ENCODE measurements at regions not wholly inside any gene's neighbourhood (a gene's known extent, or its start where the extent isn't known, plus 50 kb on each side); places are given as distances from the start of the nearest gene placed in this dataset.

DNA sequence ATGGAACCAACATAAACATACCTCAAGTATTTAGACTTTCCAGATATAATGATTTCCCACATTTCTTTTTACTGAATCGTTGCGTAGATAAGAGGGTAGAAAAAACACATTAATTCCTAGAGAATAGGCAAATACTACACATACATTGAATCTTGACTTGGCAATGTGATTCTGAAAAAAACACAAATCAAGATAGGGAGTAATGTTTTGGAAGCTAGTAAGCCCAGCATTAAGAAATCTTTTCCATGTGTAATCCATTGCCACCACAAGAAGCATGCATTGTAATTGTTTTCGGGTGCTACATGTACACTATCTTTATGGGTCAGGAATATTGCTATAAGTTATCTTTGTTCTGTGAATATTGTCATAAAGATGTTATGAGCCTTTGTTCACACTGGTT, 269.8 kb upstream of the PDGFD start:
- TF ChIP-seq, protein P1, sequence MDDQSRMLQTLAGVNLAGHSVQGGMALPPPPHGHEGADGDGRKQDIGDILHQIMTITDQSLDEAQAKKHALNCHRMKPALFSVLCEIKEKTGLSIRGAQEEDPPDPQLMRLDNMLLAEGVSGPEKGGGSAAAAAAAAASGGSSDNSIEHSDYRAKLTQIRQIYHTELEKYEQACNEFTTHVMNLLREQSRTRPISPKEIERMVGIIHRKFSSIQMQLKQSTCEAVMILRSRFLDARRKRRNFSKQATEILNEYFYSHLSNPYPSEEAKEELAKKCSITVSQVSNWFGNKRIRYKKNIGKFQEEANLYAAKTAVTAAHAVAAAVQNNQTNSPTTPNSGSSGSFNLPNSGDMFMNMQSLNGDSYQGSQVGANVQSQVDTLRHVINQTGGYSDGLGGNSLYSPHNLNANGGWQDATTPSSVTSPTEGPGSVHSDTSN (CRISPR knock-in tag; IDR thresholded peaks at IDR 0.05; ENCODE audit: borderline replicate concordance), result no peak
- no peak for TF ChIP-seq TAF1 (CRISPR knock-in tag; IDR thresholded peaks at IDR 0.05)
- no peak for TF ChIP-seq EZH2 (conservative IDR thresholded peaks at IDR 0.05; ENCODE audit: low read depth, low read length)
- no peak for TF ChIP-seq POLR2AphosphoS5 (IDR thresholded peaks at IDR 0.05; ENCODE audit: low read depth, low read length)
- TF ChIP-seq ZNF501 (CRISPR knock-in tag; IDR thresholded peaks at IDR 0.05), result no peak
- no peak for TF ChIP-seq ZNF749 (CRISPR knock-in tag; IDR thresholded peaks at IDR 0.05; ENCODE audit: borderline replicate concordance)
- no peak for TF ChIP-seq ELF4 (CRISPR knock-in tag; IDR thresholded peaks at IDR 0.05; ENCODE audit: borderline replicate concordance)
- no peak for TF ChIP-seq POLR2A (IDR thresholded peaks at IDR 0.05; ENCODE audit: insufficient read depth in 1 of 2, low read depth in 2 of 2, low read length in 2 of 2)
- TF ChIP-seq DNMT3B (CRISPR knock-in tag; conservative IDR thresholded peaks at IDR 0.05), result no peak
- TF ChIP-seq, protein P2, sequence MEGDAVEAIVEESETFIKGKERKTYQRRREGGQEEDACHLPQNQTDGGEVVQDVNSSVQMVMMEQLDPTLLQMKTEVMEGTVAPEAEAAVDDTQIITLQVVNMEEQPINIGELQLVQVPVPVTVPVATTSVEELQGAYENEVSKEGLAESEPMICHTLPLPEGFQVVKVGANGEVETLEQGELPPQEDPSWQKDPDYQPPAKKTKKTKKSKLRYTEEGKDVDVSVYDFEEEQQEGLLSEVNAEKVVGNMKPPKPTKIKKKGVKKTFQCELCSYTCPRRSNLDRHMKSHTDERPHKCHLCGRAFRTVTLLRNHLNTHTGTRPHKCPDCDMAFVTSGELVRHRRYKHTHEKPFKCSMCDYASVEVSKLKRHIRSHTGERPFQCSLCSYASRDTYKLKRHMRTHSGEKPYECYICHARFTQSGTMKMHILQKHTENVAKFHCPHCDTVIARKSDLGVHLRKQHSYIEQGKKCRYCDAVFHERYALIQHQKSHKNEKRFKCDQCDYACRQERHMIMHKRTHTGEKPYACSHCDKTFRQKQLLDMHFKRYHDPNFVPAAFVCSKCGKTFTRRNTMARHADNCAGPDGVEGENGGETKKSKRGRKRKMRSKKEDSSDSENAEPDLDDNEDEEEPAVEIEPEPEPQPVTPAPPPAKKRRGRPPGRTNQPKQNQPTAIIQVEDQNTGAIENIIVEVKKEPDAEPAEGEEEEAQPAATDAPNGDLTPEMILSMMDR (CRISPR knock-in tag; IDR thresholded peaks at IDR 0.05), result no peak
- TF ChIP-seq, protein P3, sequence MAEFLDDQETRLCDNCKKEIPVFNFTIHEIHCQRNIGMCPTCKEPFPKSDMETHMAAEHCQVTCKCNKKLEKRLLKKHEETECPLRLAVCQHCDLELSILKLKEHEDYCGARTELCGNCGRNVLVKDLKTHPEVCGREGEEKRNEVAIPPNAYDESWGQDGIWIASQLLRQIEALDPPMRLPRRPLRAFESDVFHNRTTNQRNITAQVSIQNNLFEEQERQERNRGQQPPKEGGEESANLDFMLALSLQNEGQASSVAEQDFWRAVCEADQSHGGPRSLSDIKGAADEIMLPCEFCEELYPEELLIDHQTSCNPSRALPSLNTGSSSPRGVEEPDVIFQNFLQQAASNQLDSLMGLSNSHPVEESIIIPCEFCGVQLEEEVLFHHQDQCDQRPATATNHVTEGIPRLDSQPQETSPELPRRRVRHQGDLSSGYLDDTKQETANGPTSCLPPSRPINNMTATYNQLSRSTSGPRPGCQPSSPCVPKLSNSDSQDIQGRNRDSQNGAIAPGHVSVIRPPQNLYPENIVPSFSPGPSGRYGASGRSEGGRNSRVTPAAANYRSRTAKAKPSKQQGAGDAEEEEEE (CRISPR knock-in tag; IDR thresholded peaks at IDR 0.05; ENCODE audit: borderline replicate concordance), result no peak
- no peak for TF ChIP-seq CREM (IDR thresholded peaks at IDR 0.05)
- TF ChIP-seq CREM (CRISPR knock-in tag; IDR thresholded peaks at IDR 0.05), result no peak
